GM12864 (cell line): ENCODE measurements at regions not wholly inside any gene's neighbourhood (a gene's known extent, or its start where the extent isn't known, plus 50 kb on each side); places are given as distances from the start of the nearest gene placed in this dataset.

Source experiments
- DNase-seq: peaks from one replicate; pipeline ENCODE4 v3.0.0-alpha.2; 2011; ENCODE audit warnings: low read depth
- H3K4me3 ChIP-seq: 2 replicates; pipeline ENCODE4 v1.5.1; 2011; ENCODE audit warnings: mild to moderate bottlenecking, low read depth, low read length, control low read depth
- CTCF ChIP-seq: IDR thresholded peaks from 2 replicates; pipeline ENCODE4 v1.5.1; 2011; ENCODE audit warnings: low read depth, mild to moderate bottlenecking, moderate library complexity, low read length, control low read depth, inconsistent platforms; ENCODE audit errors: missing control alignments

GRCh38 chr11:45440111-45440510 lies 154.0 kb upstream of the SYT13 start:
- no peak for TF ChIP-seq CTCF
- no peak overlapping the region for H3K4me3 ChIP-seq
- no peak for DNase-seq

GRCh38 chr11:45436966-45437365 lies 150.8 kb upstream of the SYT13 start:
- TF ChIP-seq CTCF = no peak
- DNase-seq = no peak

GRCh38 chr11:45436118-45436517 lies 150.0 kb upstream of the SYT13 start:
- H3K4me3 ChIP-seq = no peak overlapping the region
- no peak for TF ChIP-seq CTCF
- no peak for DNase-seq

More at GRCh38 chr11:45436966-45437365, 150.8 kb upstream of the SYT13 start:
- H3K4me3 ChIP-seq = no peak overlapping the region

GRCh38 chr11:45435706-45436105 lies 149.6 kb upstream of the SYT13 start:
- TF ChIP-seq CTCF = no peak
- no peak overlapping the region for H3K4me3 ChIP-seq
- DNase-seq = no peak

- no peak for DNase-seq
- no peak overlapping the region for H3K4me3 ChIP-seq
- no peak for TF ChIP-seq CTCF
Measured at GRCh38 chr11:45432910-45433309, 146.8 kb upstream of the SYT13 start.

- no peak for TF ChIP-seq CTCF
- no peak for DNase-seq
- H3K4me3 ChIP-seq = no peak overlapping the region
Measured at GRCh38 chr11:45432100-45432499, 146.0 kb upstream of the SYT13 start.
